GM12878 (cell line): ENCODE measurements at regions not wholly inside any gene's neighbourhood (a gene's known extent, or its start where the extent isn't known, plus 50 kb on each side); places are given as distances from the start of the nearest gene placed in this dataset.

Source experiments
- TCF12 ChIP-seq: IDR thresholded peaks from 2 replicates; pipeline ENCODE4 v1.6.1; 2011; ENCODE audit warnings: low read depth, mild to moderate bottlenecking, low read length
- YY1 ChIP-seq: IDR thresholded peaks from 2 replicates; pipeline ENCODE4 v1.6.1; 2011; ENCODE audit warnings: low read depth, mild to moderate bottlenecking, low read length
- TF ChIP-seq, protein P1 (sequence below), 3 experiments: IDR thresholded peaks in 2 of 3; conservative IDR thresholded peaks in 1 of 3; 2 replicates each; pipeline ENCODE4 v1.5.1; 2011; ENCODE audit warnings: low read depth in 3 of 3, low read length in 3 of 3, mild to moderate bottlenecking in 3 of 3, control low read depth in 2 of 3, moderate library complexity in 2 of 3, inconsistent platforms in 1 of 3, mixed read lengths in 1 of 3; ENCODE audit not compliant: control insufficient read depth in 2 of 3, insufficient read depth in 1 of 3; ENCODE audit errors: extremely low read depth in 1 of 3
- TF ChIP-seq, protein P2 (sequence below): fragments of 450-650 bp; IDR thresholded peaks from 2 replicates; pipeline ENCODE4 v1.6.1; 2017; ENCODE audit warnings: mild to moderate bottlenecking

DNA sequence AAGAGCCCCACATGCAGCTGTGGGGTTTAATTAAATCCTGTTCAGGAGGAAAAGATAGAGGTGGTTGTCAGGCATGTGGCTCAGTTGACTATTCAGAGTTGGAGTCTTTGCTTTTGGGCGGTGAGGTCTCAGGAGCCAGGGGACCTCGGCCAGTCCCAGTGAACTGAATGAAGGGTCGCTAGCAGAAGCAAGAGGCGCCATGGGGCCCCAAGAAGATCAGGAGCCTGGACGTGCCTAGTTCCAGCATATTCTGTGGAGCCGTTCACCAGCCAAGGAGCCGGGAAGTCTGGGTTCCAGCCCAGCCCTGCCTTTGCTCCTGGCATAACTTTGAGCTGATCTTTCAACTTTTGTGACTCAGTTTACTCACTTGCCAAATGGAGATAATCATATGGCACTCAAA is 217.7 kb upstream of the IRF2BP2 start:
- TF ChIP-seq, protein P1, sequence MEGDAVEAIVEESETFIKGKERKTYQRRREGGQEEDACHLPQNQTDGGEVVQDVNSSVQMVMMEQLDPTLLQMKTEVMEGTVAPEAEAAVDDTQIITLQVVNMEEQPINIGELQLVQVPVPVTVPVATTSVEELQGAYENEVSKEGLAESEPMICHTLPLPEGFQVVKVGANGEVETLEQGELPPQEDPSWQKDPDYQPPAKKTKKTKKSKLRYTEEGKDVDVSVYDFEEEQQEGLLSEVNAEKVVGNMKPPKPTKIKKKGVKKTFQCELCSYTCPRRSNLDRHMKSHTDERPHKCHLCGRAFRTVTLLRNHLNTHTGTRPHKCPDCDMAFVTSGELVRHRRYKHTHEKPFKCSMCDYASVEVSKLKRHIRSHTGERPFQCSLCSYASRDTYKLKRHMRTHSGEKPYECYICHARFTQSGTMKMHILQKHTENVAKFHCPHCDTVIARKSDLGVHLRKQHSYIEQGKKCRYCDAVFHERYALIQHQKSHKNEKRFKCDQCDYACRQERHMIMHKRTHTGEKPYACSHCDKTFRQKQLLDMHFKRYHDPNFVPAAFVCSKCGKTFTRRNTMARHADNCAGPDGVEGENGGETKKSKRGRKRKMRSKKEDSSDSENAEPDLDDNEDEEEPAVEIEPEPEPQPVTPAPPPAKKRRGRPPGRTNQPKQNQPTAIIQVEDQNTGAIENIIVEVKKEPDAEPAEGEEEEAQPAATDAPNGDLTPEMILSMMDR (IDR thresholded peaks at IDR 0.05 in 2 of 3, conservative IDR thresholded peaks at IDR 0.05 in 1 of 3; ENCODE audit: control insufficient read depth in 2 of 3, extremely low read depth in 1 of 3, insufficient read depth in 1 of 3, low read depth in 3 of 3, low read length in 3 of 3), result no peak
- TF ChIP-seq YY1 (no peak), TCF12 (no peak)
- TF ChIP-seq, protein P2, sequence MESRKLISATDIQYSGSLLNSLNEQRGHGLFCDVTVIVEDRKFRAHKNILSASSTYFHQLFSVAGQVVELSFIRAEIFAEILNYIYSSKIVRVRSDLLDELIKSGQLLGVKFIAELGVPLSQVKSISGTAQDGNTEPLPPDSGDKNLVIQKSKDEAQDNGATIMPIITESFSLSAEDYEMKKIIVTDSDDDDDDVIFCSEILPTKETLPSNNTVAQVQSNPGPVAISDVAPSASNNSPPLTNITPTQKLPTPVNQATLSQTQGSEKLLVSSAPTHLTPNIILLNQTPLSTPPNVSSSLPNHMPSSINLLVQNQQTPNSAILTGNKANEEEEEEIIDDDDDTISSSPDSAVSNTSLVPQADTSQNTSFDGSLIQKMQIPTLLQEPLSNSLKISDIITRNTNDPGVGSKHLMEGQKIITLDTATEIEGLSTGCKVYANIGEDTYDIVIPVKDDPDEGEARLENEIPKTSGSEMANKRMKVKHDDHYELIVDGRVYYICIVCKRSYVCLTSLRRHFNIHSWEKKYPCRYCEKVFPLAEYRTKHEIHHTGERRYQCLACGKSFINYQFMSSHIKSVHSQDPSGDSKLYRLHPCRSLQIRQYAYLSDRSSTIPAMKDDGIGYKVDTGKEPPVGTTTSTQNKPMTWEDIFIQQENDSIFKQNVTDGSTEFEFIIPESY, result no peak
